HG02588 (cell line): ENCODE measurements at regions not wholly inside any gene's neighbourhood (a gene's known extent, or its start where the extent isn't known, plus 50 kb on each side); places are given as distances from the start of the nearest gene placed in this dataset.

Experiments used
- ATAC-seq: cut with Tn5 transposase; IDR thresholded peaks from one replicate; pipeline ENCODE4 v1.9.1; 2021; ENCODE audit warnings: mild to moderate bottlenecking, moderate library complexity; ENCODE audit not compliant: unreplicated experiment

- no peak for ATAC-seq
Observed at GRCh38 chr13:106675311-106675710, 107.4 kb upstream of the ARGLU1 start.

GRCh38 chr13:106660746-106661625, 93.0 kb upstream of the ARGLU1 start:
- ATAC-seq = no peak

GRCh38 chr13:106657104-106657503, 89.2 kb upstream of the ARGLU1 start:
- ATAC-seq = no peak

- ATAC-seq = no peak
Observed at GRCh38 chr13:106656186-106656585, 88.2 kb upstream of the ARGLU1 start.

- ATAC-seq = no peak
Observed at GRCh38 chr13:106651442-106651841, 83.5 kb upstream of the ARGLU1 start.

GRCh38 chr13:106650690-106651205, 82.8 kb upstream of the ARGLU1 start:
- ATAC-seq = no peak

- ATAC-seq = no peak
Observed at GRCh38 chr13:106649495-106649894, 81.6 kb upstream of the ARGLU1 start.

- no peak for ATAC-seq
Observed at GRCh38 chr13:106640515-106640914, 72.6 kb upstream of the ARGLU1 start.

GRCh38 chr13:106637519-106637918, 69.6 kb upstream of the ARGLU1 start:
- ATAC-seq = no peak

GRCh38 chr13:106636492-106636891, 68.6 kb upstream of the ARGLU1 start:
- no peak for ATAC-seq

GRCh38 chr13:106635616-106636015, 67.7 kb upstream of the ARGLU1 start:
- no peak for ATAC-seq

GRCh38 chr13:106633321-106633720, 65.4 kb upstream of the ARGLU1 start:
- ATAC-seq = no peak

GRCh38 chr13:106630650-106631049, 62.7 kb upstream of the ARGLU1 start:
- ATAC-seq = no peak

- ATAC-seq = no peak
Observed at GRCh38 chr13:106630162-106630561, 62.2 kb upstream of the ARGLU1 start.

- no peak for ATAC-seq
Observed at GRCh38 chr13:106628936-106629659, 61.2 kb upstream of the ARGLU1 start.

GRCh38 chr13:106626473-106626872, 58.5 kb upstream of the ARGLU1 start:
- ATAC-seq = no peak

GRCh38 chr13:106625578-106625977, 57.6 kb upstream of the ARGLU1 start:
- ATAC-seq = no peak

- ATAC-seq = no peak
Observed at GRCh38 chr13:106623799-106624460, 56.0 kb upstream of the ARGLU1 start.

GRCh38 chr13:106621833-106622232, 53.9 kb upstream of the ARGLU1 start:
- ATAC-seq = no peak

- ATAC-seq = peak; percentile 95
Observed at GRCh38 chr13:106619688-106620555, 52.0 kb upstream of the ARGLU1 start.
